Stomach (tissue), 4 donors: ENCODE measurements at regions not wholly inside any gene's neighbourhood (a gene's known extent, or its start where the extent isn't known, plus 50 kb on each side); places are given as distances from the start of the nearest gene placed in this dataset.

Source experiments
- CTCF ChIP-seq, 7 experiments: fragments of 450-650 bp in 4 of 7; fragments of 200-600 bp in 3 of 7; sonication (generic) in 3 of 7; IDR thresholded peaks; one replicate each; pipeline ENCODE4 v1.5.1; 2016 to 2019; ENCODE audit warnings: antibody characterized with exemption in 7 of 7, control low read depth in 2 of 7, mild to moderate bottlenecking in 1 of 7
- EP300 ChIP-seq: sonication (generic); formaldehyde crosslinking; IDR thresholded peaks from one replicate; pipeline ENCODE4 v1.6.1; 2017; ENCODE audit warnings: antibody characterized with exemption
- POLR2A ChIP-seq, 4 donors: fragments of 450-650 bp; IDR thresholded peaks; one replicate each; pipeline ENCODE4 v1.6.1; 2016; ENCODE audit warnings: antibody characterized with exemption in 4 of 4, control low read depth in 2 of 4, mild to moderate bottlenecking in 1 of 4, moderate library complexity in 1 of 4

GRCh38 chr9:80074439-80074838 lies 502.7 kb downstream of the TLE4 start:
- TF ChIP-seq EP300 (no peak), POLR2A (IDR thresholded peaks at IDR 0.05) (no peak), CTCF (IDR thresholded peaks at IDR 0.05) (no peak)
